NCI-H2081 treated with DMSO at 0.1 percent for 48 hours (cell line): ENCODE measurements at regions not wholly inside any gene's neighbourhood (a gene's known extent, or its start where the extent isn't known, plus 50 kb on each side); places are given as distances from the start of the nearest gene placed in this dataset.

Experiments
- DNase-seq: peaks from one replicate; lab custom pipeline; 2025; lab: John Stamatoyannopoulos, UW

GRCh38 chrX:4249401-4249800, 536.0 kb upstream of the PRKX start:
- no peak for DNase-seq

- DNase-seq = no peak
Observed at GRCh38 chrX:4243759-4244158, 530.3 kb upstream of the PRKX start.

GRCh38 chrX:4240541-4241194, 527.2 kb upstream of the PRKX start:
- no peak for DNase-seq

GRCh38 chrX:4239650-4240540, 526.4 kb upstream of the PRKX start:
- no peak for DNase-seq

- DNase-seq = no peak
Observed at GRCh38 chrX:4238916-4239315, 525.5 kb upstream of the PRKX start.

- DNase-seq = no peak
Observed at GRCh38 chrX:4225086-4225485, 511.6 kb upstream of the PRKX start.

GRCh38 chrX:4206941-4207340, 493.5 kb upstream of the PRKX start:
- DNase-seq = no peak

- DNase-seq = no peak
Observed at GRCh38 chrX:4197971-4198370, 484.5 kb upstream of the PRKX start.

GRCh38 chrX:4193500-4194155, 480.2 kb upstream of the PRKX start:
- no peak for DNase-seq

- DNase-seq = no peak
Observed at GRCh38 chrX:4186331-4186730, 472.9 kb upstream of the PRKX start.

GRCh38 chrX:4185086-4185485, 471.6 kb upstream of the PRKX start:
- no peak for DNase-seq

- DNase-seq = no peak
Observed at GRCh38 chrX:4182408-4182806, 469.0 kb upstream of the PRKX start.

- no peak for DNase-seq
Observed at GRCh38 chrX:4181782-4182407, 468.4 kb upstream of the PRKX start.

GRCh38 chrX:4179031-4179430, 465.6 kb upstream of the PRKX start:
- no peak for DNase-seq

GRCh38 chrX:4175221-4175620, 461.8 kb upstream of the PRKX start:
- DNase-seq = no peak

- no peak for DNase-seq
Observed at GRCh38 chrX:4173743-4174142, 460.3 kb upstream of the PRKX start.

GRCh38 chrX:4151798-4152197, 438.3 kb upstream of the PRKX start:
- no peak for DNase-seq

GRCh38 chrX:4150259-4150658, 436.8 kb upstream of the PRKX start:
- no peak for DNase-seq

GRCh38 chrX:4129626-4130025, 416.2 kb upstream of the PRKX start:
- no peak for DNase-seq

GRCh38 chrX:4118666-4119530, 405.4 kb upstream of the PRKX start:
- no peak for DNase-seq

- DNase-seq = no peak
Observed at GRCh38 chrX:4110964-4111363, 397.5 kb upstream of the PRKX start.

- DNase-seq = no peak
Observed at GRCh38 chrX:4094926-4095325, 381.5 kb upstream of the PRKX start.
